Ishikawa (cell line): ENCODE measurements at regions not wholly inside any gene's neighbourhood (a gene's known extent, or its start where the extent isn't known, plus 50 kb on each side); places are given as distances from the start of the nearest gene placed in this dataset.

Experiments
- CEBPB ChIP-seq: IDR thresholded peaks from 2 replicates; pipeline ENCODE4 v1.6.1; 2012
- EGR1 ChIP-seq: IDR thresholded peaks from 2 replicates; pipeline ENCODE4 v1.6.1; 2012
- EP300 ChIP-seq: IDR thresholded peaks from 2 replicates; pipeline ENCODE4 v1.6.1; 2012; ENCODE audit warnings: borderline replicate concordance
- NFIC ChIP-seq: IDR thresholded peaks from 2 replicates; pipeline ENCODE4 v1.6.1; 2012
- RAD21 ChIP-seq: IDR thresholded peaks from 2 replicates; pipeline ENCODE4 v1.6.1; 2012; ENCODE audit warnings: low read depth
- REST ChIP-seq: IDR thresholded peaks from 2 replicates; pipeline ENCODE4 v1.6.1; 2012; ENCODE audit warnings: low read depth, mild to moderate bottlenecking
- TAF1 ChIP-seq: IDR thresholded peaks from 2 replicates; pipeline ENCODE4 v1.6.1; 2012; ENCODE audit warnings: low read depth, mild to moderate bottlenecking
- TCF12 ChIP-seq: IDR thresholded peaks from 2 replicates; pipeline ENCODE4 v1.6.1; 2012; ENCODE audit warnings: low read depth
- TEAD4 ChIP-seq: IDR thresholded peaks from 2 replicates; pipeline ENCODE4 v1.6.1; 2012
- USF1 ChIP-seq: IDR thresholded peaks from 2 replicates; pipeline ENCODE4 v1.6.1; 2012
- YY1 ChIP-seq: IDR thresholded peaks from 2 replicates; pipeline ENCODE4 v1.6.1; 2012; ENCODE audit warnings: low read depth

- TF ChIP-seq TAF1: no peak
- 0 out of 2 replicates have a peak, but pooled peaks have one; percentile 48 for TF ChIP-seq YY1
- no peak for TF ChIP-seq TCF12
- no peak for TF ChIP-seq REST
- no peak for TF ChIP-seq RAD21
- no peak for TF ChIP-seq NFIC
- no peak for TF ChIP-seq EP300
- TF ChIP-seq CEBPB: no peak
- no peak for TF ChIP-seq EGR1
- TF ChIP-seq USF1: no peak
- no peak for TF ChIP-seq TEAD4
Observed at GRCh38 chr2:58428096-58429013, 187.2 kb upstream of the FANCL start.
